HCT116 (cell line): ENCODE measurements at regions not wholly inside any gene's neighbourhood (a gene's known extent, or its start where the extent isn't known, plus 50 kb on each side); places are given as distances from the start of the nearest gene placed in this dataset.

ENCODE experiments used
- ATAC-seq: fragments of 200-7000 bp; cut with Tn5 transposase; 2 replicates; pipeline ENCODE4 v1.9.1; 2020; ENCODE audit warnings: mild to moderate bottlenecking, moderate library complexity
- BruUV-seq: library from RNA; stranded (reverse); fragments of 400-500 nt; replicated peaks from 2 replicates; lab custom pipeline; 2021; lab: Mats Ljungman, UMichigan
- CTCF ChIA-PET: fragments of 300-600 bp; sonication (Branson Sonifier 250); formaldehyde crosslinking; loops from one replicate; lab custom pipeline; 2021; ENCODE audit warnings: antibody characterized with exemption; lab: Charles Lee
- POLR2A ChIA-PET: fragments of 300-600, 350-600 bp; sonication (Branson Sonifier 250); formaldehyde crosslinking; loops from one replicate; lab custom pipeline; 2021; ENCODE audit warnings: antibody characterized with exemption; lab: Charles Lee
- RAD21 ChIA-PET, 2 experiments: fragments of 300-600 bp; sonication (Branson Sonifier 250); formaldehyde crosslinking; loops; one replicate each; lab custom pipeline; 2023; ENCODE audit warnings: low total read pairs in 2 of 2; ENCODE audit not compliant: uncharacterized antibody in 2 of 2, unreplicated experiment in 2 of 2, low non-redundant PET in 1 of 2; lab: Charles Lee
- DNase-seq: peaks from one replicate; pipeline ENCODE4 v3.0.0-alpha.2; 2010; ENCODE audit warnings: low read depth, low spot score
- H2AFZ ChIP-seq: fragments of 200-600 bp; shearing (Covaris generic), sonication (generic); 2 replicates; pipeline ENCODE4 v1.6.1; 2017; ENCODE audit warnings: low read depth, mixed run types, mixed read lengths, antibody characterized with exemption, low read length; ENCODE audit not compliant: poor library complexity, severe bottlenecking
- H3K27ac ChIP-seq: 2 replicates; pipeline ENCODE4 v1.5.1; 2012; ENCODE audit warnings: low read depth, low read length
- H3K27me3 ChIP-seq: fragments of 200-600 bp; sonication (generic); 2 replicates; pipeline ENCODE4 v1.6.1; 2016; ENCODE audit warnings: mixed run types, low read length, mixed read lengths; ENCODE audit not compliant: insufficient read depth
- H3K36me3 ChIP-seq, 2 experiments: fragments of 200-500 bp in 1 of 2; fragments of 200-600 bp in 1 of 2; sonication (Bioruptor generic) in 1 of 2; sonication (generic) in 1 of 2; 2 replicates each; pipeline versions ENCODE4 v1.5.1 to v1.6.1; 2014 to 2016; ENCODE audit warnings: low read length in 2 of 2, inconsistent platforms in 1 of 2, mixed read lengths in 1 of 2, mixed run types in 1 of 2; ENCODE audit not compliant: insufficient read depth in 2 of 2, control insufficient read depth in 1 of 2
- H3K4me1 ChIP-seq, 2 experiments: fragments of 200-600 bp in 1 of 2; sonication (generic) in 1 of 2; 2 replicates each; pipeline versions ENCODE4 v1.5.1 to v1.6.1; 2012 to 2017; ENCODE audit warnings: low read length in 2 of 2, inconsistent platforms in 1 of 2, mild to moderate bottlenecking in 1 of 2, mixed read lengths in 1 of 2, mixed run types in 1 of 2, moderate library complexity in 1 of 2; ENCODE audit not compliant: insufficient read depth in 2 of 2, control insufficient read depth in 1 of 2
- H3K4me2 ChIP-seq: fragments of 200-600 bp; sonication (generic); 2 replicates; pipeline ENCODE4 v1.6.1; 2017; ENCODE audit warnings: mixed run types, low read length, mixed read lengths
- H3K4me3 ChIP-seq, 2 experiments: fragments of 200-600 bp in 1 of 2; sonication (generic) in 1 of 2; replicated peaks in 1 of 2; 2 replicates each; pipeline ENCODE4 v1.5.1; 2011 to 2016; ENCODE audit warnings: low read length in 2 of 2, control low read depth in 1 of 2, low read depth in 1 of 2, mild to moderate bottlenecking in 1 of 2, mixed read lengths in 1 of 2, mixed run types in 1 of 2
- H3K79me2 ChIP-seq: fragments of 200-600 bp; sonication (generic); 2 replicates; pipeline ENCODE4 v1.6.1; 2017; ENCODE audit warnings: mild to moderate bottlenecking, mixed run types, low read length, moderate library complexity, mixed read lengths; ENCODE audit not compliant: insufficient read depth
- H3K9ac ChIP-seq: fragments of 200-600 bp; sonication (generic); 2 replicates; pipeline ENCODE4 v1.6.1; 2016; ENCODE audit warnings: low read length, mixed read lengths
- H3K9me2 ChIP-seq: fragments of 200-600 bp; sonication (generic), shearing (Covaris generic); 2 replicates; pipeline ENCODE4 v1.6.1; 2017; ENCODE audit warnings: mixed run types, mild to moderate bottlenecking, moderate library complexity; ENCODE audit not compliant: insufficient read depth
- H3K9me3 ChIP-seq, 2 experiments: fragments of 200-500 bp in 1 of 2; fragments of 200-600 bp in 1 of 2; sonication (Bioruptor generic) in 1 of 2; sonication (generic) in 1 of 2; 2 replicates each; pipeline ENCODE4 v1.6.1; 2014 to 2017; ENCODE audit warnings: low read length in 2 of 2, mixed read lengths in 2 of 2, inconsistent platforms in 1 of 2, low read depth in 1 of 2, mild to moderate bottlenecking in 1 of 2, mixed run types in 1 of 2, moderate library complexity in 1 of 2; ENCODE audit not compliant: control insufficient read depth in 1 of 2, insufficient read depth in 1 of 2
- H4K20me1 ChIP-seq: fragments of 200-600 bp; sonication (generic), shearing (Covaris generic); 2 replicates; pipeline ENCODE4 v1.6.1; 2017; ENCODE audit warnings: mixed run types, mild to moderate bottlenecking, moderate library complexity; ENCODE audit not compliant: insufficient read depth
- ELF1 ChIP-seq: IDR thresholded peaks from 2 replicates; pipeline ENCODE4 v1.6.1; 2012; ENCODE audit warnings: low read depth, borderline replicate concordance
- POLR2A ChIP-seq: IDR thresholded peaks from 2 replicates; pipeline ENCODE4 v1.7.0; 2011; ENCODE audit warnings: borderline replicate concordance; ENCODE audit not compliant: insufficient read depth, insufficient read length; ENCODE audit errors: extremely low read depth
- RAD21 ChIP-seq: IDR thresholded peaks from 2 replicates; pipeline ENCODE4 v1.6.1; 2012; ENCODE audit warnings: low read depth, mild to moderate bottlenecking
- REST ChIP-seq: IDR thresholded peaks from 2 replicates; pipeline ENCODE4 v1.6.1; 2012; ENCODE audit warnings: low read depth
- TCF7L2 ChIP-seq: IDR thresholded peaks from 2 replicates; pipeline ENCODE4 v1.7.0; 2011; ENCODE audit warnings: borderline replicate concordance, inconsistent platforms; ENCODE audit not compliant: insufficient read depth, insufficient read length; ENCODE audit errors: extremely low read depth
- YY1 ChIP-seq: IDR thresholded peaks from 2 replicates; pipeline ENCODE4 v1.6.1; 2011; ENCODE audit warnings: low read length, low read depth, moderate library complexity, mild to moderate bottlenecking; ENCODE audit not compliant: insufficient replicate concordance; ENCODE audit errors: extremely low read depth
- intact Hi-C: fragments of 100-400 bp; cut with micrococcal nuclease; formaldehyde crosslinking; loops from 2 replicates; pipeline ENCODE4 v1.10.0; 2022

GRCh38 chr4:24033626-24034025 lies 143.8 kb upstream of the PPARGC1A start:
- no TSS peak for BruUV-seq
- DNase-seq (no peak), ATAC-seq (no peak)
- POLR2A ChIA-PET = no interaction called here
- H3K9ac ChIP-seq = no peak overlapping the region
- no peak overlapping the region for H3K4me3 ChIP-seq
- H3K9me3 ChIP-seq = peaks cover 3 to 5% of the 10 kb centered on the region in 2 experiments; a peak in 2 of 4 replicates
- H3K79me2 ChIP-seq = no peaks in the 10 kb centered on the region
- H2AFZ ChIP-seq = no peak overlapping the region
- H3K4me2 ChIP-seq = no peak overlapping the region
- H3K9me2 ChIP-seq = no peaks in the 10 kb centered on the region
- H3K36me3 ChIP-seq = no peaks in the 10 kb centered on the region
- H3K27ac ChIP-seq = no peak overlapping the region
- H3K27me3 ChIP-seq = no peaks in the 10 kb centered on the region
- H3K4me1 ChIP-seq = no peaks in the 10 kb centered on the region
- TF ChIP-seq TCF7L2 (no peak), ELF1 (no peak), POLR2A (no peak), YY1 (no peak), REST (no peak), RAD21 (no peak)
- intact Hi-C loops = no loop called here
- CTCF ChIA-PET = no interaction called here
- no peaks in the 10 kb centered on the region for H4K20me1 ChIP-seq
- RAD21 ChIA-PET = no interaction called here
